Ishikawa (cell line): ENCODE measurements at regions not wholly inside any gene's neighbourhood (a gene's known extent, or its start where the extent isn't known, plus 50 kb on each side); places are given as distances from the start of the nearest gene placed in this dataset.

ENCODE experiments used
- CEBPB ChIP-seq: IDR thresholded peaks from 2 replicates; pipeline ENCODE4 v1.6.1; 2012
- CREB1 ChIP-seq: IDR thresholded peaks from 2 replicates; pipeline ENCODE4 v1.6.1; 2012; ENCODE audit warnings: low read depth
- EGR1 ChIP-seq: IDR thresholded peaks from 2 replicates; pipeline ENCODE4 v1.6.1; 2012
- EP300 ChIP-seq: IDR thresholded peaks from 2 replicates; pipeline ENCODE4 v1.6.1; 2012; ENCODE audit warnings: borderline replicate concordance
- FOXM1 ChIP-seq: IDR thresholded peaks from 2 replicates; pipeline ENCODE4 v1.6.1; 2012; ENCODE audit warnings: low read depth, borderline replicate concordance
- NFIC ChIP-seq: IDR thresholded peaks from 2 replicates; pipeline ENCODE4 v1.6.1; 2012
- RAD21 ChIP-seq: IDR thresholded peaks from 2 replicates; pipeline ENCODE4 v1.6.1; 2012; ENCODE audit warnings: low read depth
- REST ChIP-seq: IDR thresholded peaks from 2 replicates; pipeline ENCODE4 v1.6.1; 2012; ENCODE audit warnings: low read depth, mild to moderate bottlenecking
- TAF1 ChIP-seq: IDR thresholded peaks from 2 replicates; pipeline ENCODE4 v1.6.1; 2012; ENCODE audit warnings: low read depth, mild to moderate bottlenecking
- TCF12 ChIP-seq: IDR thresholded peaks from 2 replicates; pipeline ENCODE4 v1.6.1; 2012; ENCODE audit warnings: low read depth
- TEAD4 ChIP-seq: IDR thresholded peaks from 2 replicates; pipeline ENCODE4 v1.6.1; 2012
- USF1 ChIP-seq: IDR thresholded peaks from 2 replicates; pipeline ENCODE4 v1.6.1; 2012
- YY1 ChIP-seq: IDR thresholded peaks from 2 replicates; pipeline ENCODE4 v1.6.1; 2012; ENCODE audit warnings: low read depth
- ZBTB7A ChIP-seq: IDR thresholded peaks from 2 replicates; pipeline ENCODE4 v1.6.1; 2012; ENCODE audit warnings: low read depth
- TF ChIP-seq, protein P1 (sequence below): IDR thresholded peaks from 2 replicates; pipeline ENCODE4 v1.6.1; 2012

GRCh38 chr3:159605101-159605500, 383.5 kb upstream of the IL12A start:
- TF ChIP-seq FOXM1, result no peak
- no peak for TF ChIP-seq YY1
- TF ChIP-seq, protein P1, sequence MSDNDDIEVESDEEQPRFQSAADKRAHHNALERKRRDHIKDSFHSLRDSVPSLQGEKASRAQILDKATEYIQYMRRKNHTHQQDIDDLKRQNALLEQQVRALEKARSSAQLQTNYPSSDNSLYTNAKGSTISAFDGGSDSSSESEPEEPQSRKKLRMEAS, result no peak
- TF ChIP-seq TEAD4, result no peak
- TF ChIP-seq CEBPB, result no peak
- TF ChIP-seq TCF12, result no peak
- no peak for TF ChIP-seq REST
- TF ChIP-seq CREB1, result no peak
- TF ChIP-seq EGR1, result no peak
- TF ChIP-seq RAD21, result no peak
- TF ChIP-seq TAF1, result no peak
- TF ChIP-seq NFIC, result no peak
- TF ChIP-seq USF1, result no peak
- no peak for TF ChIP-seq EP300
- TF ChIP-seq ZBTB7A, result no peak

GRCh38 chr3:159605776-159606175, 382.9 kb upstream of the IL12A start:
- TF ChIP-seq EP300 (no peak), TCF12 (no peak), FOXM1 (no peak), CEBPB (no peak)
- TF ChIP-seq, protein P1, result no peak

DNA sequence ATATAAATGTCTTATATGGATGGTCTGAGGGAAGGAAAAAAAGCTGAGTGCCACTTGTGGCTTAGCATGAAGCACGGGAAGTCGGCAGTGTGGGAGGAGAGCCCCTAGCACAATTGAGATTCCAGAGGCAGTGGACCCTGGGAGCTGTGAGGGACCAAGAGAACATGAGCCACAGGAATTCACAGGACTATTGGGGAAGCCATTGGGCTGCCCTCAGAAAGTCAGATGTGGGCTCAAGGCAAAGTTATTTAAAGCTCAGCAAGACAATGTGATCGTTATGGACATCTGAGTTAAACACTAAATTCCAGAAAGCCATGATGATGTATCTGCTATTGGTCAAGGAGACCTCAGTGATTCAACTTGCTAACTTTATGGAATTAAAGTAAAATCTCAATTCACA, 380.8 kb upstream of the IL12A start:
- no peak for TF ChIP-seq EGR1
- TF ChIP-seq RAD21, result no peak
- TF ChIP-seq, protein P1, result no peak
- TF ChIP-seq YY1, result no peak
- TF ChIP-seq FOXM1, result no peak
- no peak for TF ChIP-seq REST
- no peak for TF ChIP-seq TCF12
- no peak for TF ChIP-seq CREB1
- TF ChIP-seq NFIC, result no peak
- no peak for TF ChIP-seq TAF1

DNA sequence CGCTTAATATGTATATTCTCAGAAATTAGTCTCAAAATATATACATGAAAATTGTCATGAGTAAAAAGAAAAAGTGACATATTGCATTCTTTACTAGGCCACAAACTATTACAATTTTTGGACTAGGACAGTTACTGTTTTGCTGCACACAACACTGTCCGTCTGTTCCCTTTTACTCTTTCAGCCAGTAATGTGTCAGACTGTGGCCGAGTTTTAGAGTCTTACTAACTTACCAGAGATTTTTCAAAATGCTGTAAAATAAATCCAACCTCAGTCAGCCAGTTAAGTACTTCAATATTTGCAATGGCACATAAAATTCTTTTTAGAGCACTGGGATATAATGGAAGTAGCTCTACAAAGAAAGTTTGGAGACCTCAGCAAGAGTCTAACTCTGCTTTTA, 380.3 kb upstream of the IL12A start:
- no peak for TF ChIP-seq REST
- TF ChIP-seq EGR1, result no peak
- TF ChIP-seq ZBTB7A, result no peak
- no peak for TF ChIP-seq CREB1
- TF ChIP-seq CEBPB, result no peak
- TF ChIP-seq EP300, result no peak
- TF ChIP-seq USF1, result no peak
- TF ChIP-seq TAF1, result no peak
- TF ChIP-seq TCF12, result no peak

GRCh38 chr3:159609625-159610024, 379.0 kb upstream of the IL12A start:
- TF ChIP-seq YY1, result no peak
- TF ChIP-seq CREB1, result no peak
- TF ChIP-seq EP300, result no peak
- TF ChIP-seq TCF12, result no peak
- TF ChIP-seq, protein P1, result no peak
- TF ChIP-seq EGR1, result no peak
- no peak for TF ChIP-seq TEAD4
- TF ChIP-seq REST, result no peak
